ENCODE measurements at regions not wholly inside any gene's neighbourhood (a gene's known extent, or its start where the extent isn't known, plus 50 kb on each side); places are given as distances from the start of the nearest gene placed in this dataset.

GRCh38 chr4:83889802-83890201 lies 353.9 kb downstream of the GPAT3 start:
- WGBS: 79% methylated on average over 2 of the region's 2 CpGs
- Histone ChIP-seq H3K4me1 (ENCODE audit: control insufficient read depth in 4 of 4, insufficient read depth in 4 of 4, low read length in 3 of 4) (no peaks in the 10 kb centered on the region), H3K27ac (ENCODE audit: low read depth in 1 of 2, low read length in 2 of 2) (no peak overlapping the region), H3K36me3 (ENCODE audit: control insufficient read depth in 4 of 4, insufficient read depth in 3 of 4, low read depth in 1 of 4, low read length in 3 of 4) (no peaks in the 10 kb centered on the region), H3K4me3 (ENCODE audit: low read depth in 1 of 3, low read length in 3 of 3) (no peak overlapping the region), H3K9ac (ENCODE audit: low read depth in 1 of 2, low read length in 2 of 2) (no peak overlapping the region), H3K9me3 (ENCODE audit: control insufficient read depth in 4 of 4, low read length in 3 of 4) (peaks cover 0 to 3% (median 1%) of the 10 kb centered on the region in 4 donors), H3K27me3 (ENCODE audit: control insufficient read depth in 4 of 4, insufficient read depth in 4 of 4, low read length in 3 of 4) (no peaks in the 10 kb centered on the region)
- DNase-seq (ENCODE audit: low spot score): no peak
- TF ChIP-seq HNF4G (IDR thresholded peaks at IDR 0.05): no peak
- TF ChIP-seq HNF4A (conservative IDR thresholded peaks at IDR 0.05): no peak
- TF ChIP-seq, protein P1, sequence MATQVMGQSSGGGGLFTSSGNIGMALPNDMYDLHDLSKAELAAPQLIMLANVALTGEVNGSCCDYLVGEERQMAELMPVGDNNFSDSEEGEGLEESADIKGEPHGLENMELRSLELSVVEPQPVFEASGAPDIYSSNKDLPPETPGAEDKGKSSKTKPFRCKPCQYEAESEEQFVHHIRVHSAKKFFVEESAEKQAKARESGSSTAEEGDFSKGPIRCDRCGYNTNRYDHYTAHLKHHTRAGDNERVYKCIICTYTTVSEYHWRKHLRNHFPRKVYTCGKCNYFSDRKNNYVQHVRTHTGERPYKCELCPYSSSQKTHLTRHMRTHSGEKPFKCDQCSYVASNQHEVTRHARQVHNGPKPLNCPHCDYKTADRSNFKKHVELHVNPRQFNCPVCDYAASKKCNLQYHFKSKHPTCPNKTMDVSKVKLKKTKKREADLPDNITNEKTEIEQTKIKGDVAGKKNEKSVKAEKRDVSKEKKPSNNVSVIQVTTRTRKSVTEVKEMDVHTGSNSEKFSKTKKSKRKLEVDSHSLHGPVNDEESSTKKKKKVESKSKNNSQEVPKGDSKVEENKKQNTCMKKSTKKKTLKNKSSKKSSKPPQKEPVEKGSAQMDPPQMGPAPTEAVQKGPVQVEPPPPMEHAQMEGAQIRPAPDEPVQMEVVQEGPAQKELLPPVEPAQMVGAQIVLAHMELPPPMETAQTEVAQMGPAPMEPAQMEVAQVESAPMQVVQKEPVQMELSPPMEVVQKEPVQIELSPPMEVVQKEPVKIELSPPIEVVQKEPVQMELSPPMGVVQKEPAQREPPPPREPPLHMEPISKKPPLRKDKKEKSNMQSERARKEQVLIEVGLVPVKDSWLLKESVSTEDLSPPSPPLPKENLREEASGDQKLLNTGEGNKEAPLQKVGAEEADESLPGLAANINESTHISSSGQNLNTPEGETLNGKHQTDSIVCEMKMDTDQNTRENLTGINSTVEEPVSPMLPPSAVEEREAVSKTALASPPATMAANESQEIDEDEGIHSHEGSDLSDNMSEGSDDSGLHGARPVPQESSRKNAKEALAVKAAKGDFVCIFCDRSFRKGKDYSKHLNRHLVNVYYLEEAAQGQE (IDR thresholded peaks at IDR 0.05): no peak
- no peak for TF ChIP-seq MAX (IDR thresholded peaks at IDR 0.05)
- no peak for TF ChIP-seq NR2F2 (IDR thresholded peaks at IDR 0.05)
- TF ChIP-seq RXRA (IDR thresholded peaks at IDR 0.05): no peak
- TF ChIP-seq SP1 (IDR thresholded peaks at IDR 0.05): no peak
- TF ChIP-seq, protein P2, sequence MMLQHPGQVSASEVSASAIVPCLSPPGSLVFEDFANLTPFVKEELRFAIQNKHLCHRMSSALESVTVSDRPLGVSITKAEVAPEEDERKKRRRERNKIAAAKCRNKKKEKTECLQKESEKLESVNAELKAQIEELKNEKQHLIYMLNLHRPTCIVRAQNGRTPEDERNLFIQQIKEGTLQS (IDR thresholded peaks at IDR 0.05): no peak
- no peak for TF ChIP-seq YY1 (IDR thresholded peaks at IDR 0.05)
- no peak for TF ChIP-seq ZBTB33 (IDR thresholded peaks at IDR 0.05)
- TF ChIP-seq EGR1 (IDR thresholded peaks at IDR 0.05; ENCODE audit: low read depth in 2 of 2): no peak
- no peak for TF ChIP-seq CTCF (IDR thresholded peaks at IDR 0.05; ENCODE audit: low read depth, low read length, missing input control)
- no peak for TF ChIP-seq GABPA (IDR thresholded peaks at IDR 0.05 in 1 of 2, conservative IDR thresholded peaks at IDR 0.05 in 1 of 2)
- no peak for TF ChIP-seq FOXA1 (IDR thresholded peaks at IDR 0.05)
- TF ChIP-seq TAF1 (conservative IDR thresholded peaks at IDR 0.05): no peak
- TF ChIP-seq RAD21 (IDR thresholded peaks at IDR 0.05): no peak
- no peak for TF ChIP-seq FOXA2 (IDR thresholded peaks at IDR 0.05)
- TF ChIP-seq JUND (IDR thresholded peaks at IDR 0.05): no peak
